ENCODE measurements at regions not wholly inside any gene's neighbourhood (a gene's known extent, or its start where the extent isn't known, plus 50 kb on each side); places are given as distances from the start of the nearest gene placed in this dataset.

- no peak for DNase-seq (ENCODE audit: low spot score)
These were observed 58.0 kb upstream of the CELF2 start for GRCh38 chr10:10959666-10960065.

DNA sequence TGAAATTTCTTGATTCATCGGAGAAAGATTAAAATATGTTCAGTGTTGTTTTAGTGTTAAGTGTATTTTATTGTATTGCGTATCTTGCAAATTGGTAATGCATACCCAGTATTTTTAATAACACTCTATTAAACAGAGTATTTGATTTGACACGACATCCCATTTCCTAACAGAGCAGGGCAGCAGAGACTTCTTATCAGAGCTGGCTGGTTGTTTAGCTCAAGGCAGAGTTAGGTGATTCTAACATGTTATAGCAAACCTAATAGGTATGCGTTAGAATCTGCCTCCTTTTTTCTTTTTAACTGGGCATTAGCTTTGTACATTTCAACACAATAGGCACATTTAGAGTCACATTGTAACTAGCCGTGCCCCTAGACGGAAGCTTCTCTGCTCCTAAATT lies 57.1 kb upstream of the CELF2 start:
- DNase-seq (ENCODE audit: low spot score): no peak

GRCh38 chr10:10961072-10961471 lies 56.6 kb upstream of the CELF2 start:
- DNase-seq (ENCODE audit: low spot score): no peak

DNA sequence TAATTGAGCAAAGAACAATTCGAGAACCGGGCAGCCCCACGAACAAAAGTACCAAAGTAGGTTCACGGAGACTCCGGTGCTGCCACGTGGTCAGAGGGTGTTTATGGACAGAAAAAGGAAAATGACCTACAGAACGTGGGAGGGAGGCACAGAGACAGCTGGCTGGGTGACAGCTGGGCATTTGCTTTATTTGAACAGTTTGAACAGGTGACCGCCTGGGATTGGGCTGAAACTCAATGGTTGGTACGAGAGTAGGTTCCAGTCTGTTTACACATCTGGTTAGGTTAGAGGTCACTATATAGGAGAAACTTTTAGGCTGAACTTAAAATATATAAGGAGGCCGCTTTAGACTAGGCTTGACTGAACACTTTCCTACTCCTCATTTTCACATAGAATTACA lies 50.6 kb upstream of the CELF2 start:
- no peak for DNase-seq (ENCODE audit: low spot score)

GRCh38 chr10:10967581-10968256 lies 50.0 kb upstream of the CELF2 start:
- DNase-seq (ENCODE audit: low spot score): no peak

Data from NAMALWA (cell line).